Hepatocyte (in vitro differentiated cells): ENCODE measurements at regions not wholly inside any gene's neighbourhood (a gene's known extent, or its start where the extent isn't known, plus 50 kb on each side); places are given as distances from the start of the nearest gene placed in this dataset.

Source experiments
- DNase-seq: peaks from one replicate; pipeline ENCODE4 v3.0.0-alpha.2; 2016; ENCODE audit warnings: low spot score
- H2AFZ ChIP-seq: fragments of 200-600 bp; sonication (generic); 2 replicates; pipeline ENCODE4 v1.6.0; 2016; ENCODE audit warnings: antibody characterized with exemption, mild to moderate bottlenecking
- H3K27ac ChIP-seq: fragments of 200-600 bp; sonication (generic); 2 replicates; pipeline ENCODE4 v1.5.1; 2016; ENCODE audit warnings: mild to moderate bottlenecking
- H3K27me3 ChIP-seq: fragments of 200-600 bp; sonication (generic); 2 replicates; pipeline ENCODE4 v1.6.1; 2016
- H3K36me3 ChIP-seq: fragments of 200-600 bp; sonication (generic); replicated peaks from 2 replicates; pipeline ENCODE4 v1.5.1; 2016; ENCODE audit warnings: low read depth; ENCODE audit not compliant: insufficient read depth
- H3K4me1 ChIP-seq: fragments of 200-600 bp; sonication (generic); 2 replicates; pipeline ENCODE4 v1.5.1; 2016; ENCODE audit warnings: mild to moderate bottlenecking, moderate library complexity; ENCODE audit not compliant: insufficient read depth
- H3K4me2 ChIP-seq: fragments of 200-600 bp; sonication (generic); 2 replicates; pipeline ENCODE4 v1.6.0; 2016
- H3K4me3 ChIP-seq: fragments of 200-600 bp; sonication (generic); 2 replicates; pipeline ENCODE4 v1.5.1; 2016; ENCODE audit warnings: mild to moderate bottlenecking
- H3K79me2 ChIP-seq: fragments of 200-600 bp; sonication (generic); 2 replicates; pipeline ENCODE4 v1.6.0; 2017; ENCODE audit warnings: mild to moderate bottlenecking
- H3K9me2 ChIP-seq: fragments of 200-600 bp; sonication (generic); replicated peaks from 2 replicates; pipeline ENCODE4 v1.6.0; 2017; ENCODE audit warnings: mild to moderate bottlenecking; ENCODE audit not compliant: insufficient read depth
- H3K9me3 ChIP-seq: fragments of 200-600 bp; sonication (generic); 2 replicates; pipeline ENCODE4 v1.5.1; 2016; ENCODE audit warnings: low read depth, mild to moderate bottlenecking
- H4K20me1 ChIP-seq: fragments of 200-600 bp; sonication (generic); 2 replicates; pipeline ENCODE4 v1.6.0; 2016; ENCODE audit warnings: mild to moderate bottlenecking; ENCODE audit not compliant: insufficient read depth, poor library complexity, severe bottlenecking
- CTCF ChIP-seq: fragments of 200-600 bp; sonication (generic); IDR thresholded peaks from 2 replicates; pipeline ENCODE4 v1.5.1; 2016; ENCODE audit warnings: antibody characterized with exemption, mild to moderate bottlenecking; ENCODE audit not compliant: poor library complexity
- EZH2 ChIP-seq: fragments of 200-600 bp; sonication (generic); IDR thresholded peaks from 2 replicates; pipeline ENCODE4 v1.6.1; 2016; ENCODE audit warnings: antibody characterized with exemption, mild to moderate bottlenecking, borderline replicate concordance
- EZH2phosphoT487 ChIP-seq: fragments of 200-600 bp; sonication (generic); IDR thresholded peaks from one replicate; pipeline ENCODE4 v1.6.1; 2018; ENCODE audit warnings: antibody characterized with exemption, mild to moderate bottlenecking, low read depth, moderate library complexity; ENCODE audit not compliant: unreplicated experiment, severe bottlenecking
- WGBS: methylation state at CpG from one replicate; pipeline ENCODE4 v1.1.6; 2016; ENCODE audit warnings: low lambda C conversion rate; ENCODE audit errors: missing lambda C conversion rate; 5-methylcytosine and 5-hydroxymethylcytosine counted together

GRCh38 chr4:137451172-137451825 is 81.0 kb downstream of the PCDH18 start:
- DNase-seq, result no peak
- H3K27ac ChIP-seq, result no peak overlapping the region
- no peaks in the 10 kb centered on the region for H4K20me1 ChIP-seq
- H3K4me1 ChIP-seq, result no peaks in the 10 kb centered on the region
- H3K9me3 ChIP-seq, result no peaks in the 10 kb centered on the region
- no peaks in the 10 kb centered on the region for H3K27me3 ChIP-seq
- H3K4me2 ChIP-seq, result no peak overlapping the region
- H3K4me3 ChIP-seq, result no peak overlapping the region
- no peak overlapping the region for H2AFZ ChIP-seq
- TF ChIP-seq EZH2 (no peak), EZH2phosphoT487 (no peak), CTCF (no peak)
- no peaks in the 10 kb centered on the region for H3K9me2 ChIP-seq
- H3K36me3 ChIP-seq, result no peaks in the 10 kb centered on the region
- no peaks in the 10 kb centered on the region for H3K79me2 ChIP-seq
- 47% methylated on average over 3 of the region's 3 CpGs for WGBS

- Histone ChIP-seq H3K4me2 (no peak overlapping the region), H4K20me1 (no peaks in the 10 kb centered on the region), H3K27me3 (no peaks in the 10 kb centered on the region), H3K4me1 (no peaks in the 10 kb centered on the region), H3K27ac (no peak overlapping the region), H2AFZ (no peak overlapping the region), H3K36me3 (no peaks in the 10 kb centered on the region), H3K9me2 (no peaks in the 10 kb centered on the region), H3K9me3 (no peaks in the 10 kb centered on the region), H3K4me3 (no peak overlapping the region), H3K79me2 (no peaks in the 10 kb centered on the region)
- WGBS, result 100% methylated on average over 1 of the region's 1 CpG
- DNase-seq, result no peak
- no peak for TF ChIP-seq EZH2
- no peak for TF ChIP-seq EZH2phosphoT487
Observed at GRCh38 chr4:137448402-137448801, 83.9 kb downstream of the PCDH18 start.

- Histone ChIP-seq H3K4me3 (no peak overlapping the region), H3K27me3 (no peaks in the 10 kb centered on the region), H3K9me2 (no peaks in the 10 kb centered on the region), H3K36me3 (no peaks in the 10 kb centered on the region), H3K4me2 (no peak overlapping the region), H3K27ac (no peak overlapping the region), H3K4me1 (no peaks in the 10 kb centered on the region), H4K20me1 (no peaks in the 10 kb centered on the region), H3K79me2 (no peaks in the 10 kb centered on the region), H3K9me3 (no peaks in the 10 kb centered on the region), H2AFZ (no peak overlapping the region)
- TF ChIP-seq EZH2phosphoT487 (no peak), CTCF (no peak), EZH2 (no peak)
- WGBS, result 34% methylated on average over 2 of the region's 2 CpGs
- DNase-seq, result no peak
Observed at GRCh38 chr4:137446071-137446470, 86.2 kb downstream of the PCDH18 start.

- no peak for DNase-seq
- no peaks in the 10 kb centered on the region for H3K79me2 ChIP-seq
- H3K27ac ChIP-seq, result no peak overlapping the region
Observed at GRCh38 chr4:137443031-137443800, 89.1 kb downstream of the PCDH18 start.

More at GRCh38 chr4:137443031-137443800, 89.1 kb downstream of the PCDH18 start:
- H3K4me3 ChIP-seq, result no peak overlapping the region
- no peaks in the 10 kb centered on the region for H3K4me1 ChIP-seq
- WGBS, result 80% methylated on average over 3 of the region's 3 CpGs
- no peak for TF ChIP-seq EZH2
- no peak for TF ChIP-seq CTCF
- TF ChIP-seq EZH2phosphoT487, result no peak
- H3K27me3 ChIP-seq, result no peaks in the 10 kb centered on the region
- H3K9me3 ChIP-seq, result no peaks in the 10 kb centered on the region
- H3K36me3 ChIP-seq, result no peaks in the 10 kb centered on the region
- H3K4me2 ChIP-seq, result no peak overlapping the region
- no peak overlapping the region for H2AFZ ChIP-seq
- H4K20me1 ChIP-seq, result no peaks in the 10 kb centered on the region
- no peaks in the 10 kb centered on the region for H3K9me2 ChIP-seq
